ENCODE measurements at regions not wholly inside any gene's neighbourhood (a gene's known extent, or its start where the extent isn't known, plus 50 kb on each side); places are given as distances from the start of the nearest gene placed in this dataset.

DNA sequence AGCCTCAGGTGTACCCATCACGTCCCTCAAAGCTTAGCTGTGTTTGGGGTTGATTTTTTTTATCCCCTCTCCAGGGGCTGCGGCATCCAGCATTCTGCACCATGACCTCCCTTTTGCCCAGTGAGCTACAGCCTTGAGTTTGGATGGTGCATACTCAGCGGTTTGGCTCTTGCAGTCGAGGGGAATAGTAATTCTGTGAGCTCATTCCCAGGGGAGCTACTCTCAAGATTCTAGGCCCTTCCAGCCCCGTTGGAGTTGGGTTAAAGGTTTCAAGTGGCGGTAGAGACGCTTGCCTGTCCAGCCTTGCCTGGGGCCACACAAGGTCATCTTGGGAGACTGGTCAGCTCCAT is 102.2 kb upstream of the SPRY4 start:
- CTCF ChIA-PET (ENCODE audit: low intra/inter-chr PET ratio) = no interaction called here
- Histone ChIP-seq H2AFZ (ENCODE audit: low read depth, low read length) (no peak overlapping the region), H3K4me2 (ENCODE audit: insufficient read depth, low read length) (no peak overlapping the region), H3K27me3 (ENCODE audit: control insufficient read depth in 2 of 2, insufficient read depth in 2 of 2, low read length in 2 of 2) (0 out of 5 replicates have a peak, but pooled peaks cover 0 to 3% of the 10 kb centered on the region in 2 experiments), H3K79me2 (ENCODE audit: control insufficient read depth, insufficient read depth, low read length) (no peaks in the 10 kb centered on the region), H3K9me3 (replicated peaks; ENCODE audit: control insufficient read depth, insufficient read depth, low read depth, low read length) (no peaks in the 10 kb centered on the region), H3K36me3 (ENCODE audit: control insufficient read depth, insufficient read depth, low read length) (no peaks in the 10 kb centered on the region), H3K9ac (ENCODE audit: insufficient read depth in 1 of 2, low read depth in 2 of 2, low read length in 2 of 2) (no peak overlapping the region), H4K20me1 (replicated peaks; ENCODE audit: control insufficient read depth, insufficient read depth, low read length) (no peaks in the 10 kb centered on the region), H3K9me1 (ENCODE audit: control insufficient read depth, insufficient read depth, low read length) (no peaks in the 10 kb centered on the region), H3K27ac (ENCODE audit: extremely low read depth, low read depth, low read length) (no peak overlapping the region), H3K4me3 (no peak overlapping the region), H3K4me1 (replicated peaks in 1 of 2; ENCODE audit: control insufficient read depth in 2 of 2, insufficient read depth in 2 of 2, low read length in 2 of 2) (no peaks in the 10 kb centered on the region; a peak in 1 of 5 replicates)
- TF ChIP-seq, protein P1, sequence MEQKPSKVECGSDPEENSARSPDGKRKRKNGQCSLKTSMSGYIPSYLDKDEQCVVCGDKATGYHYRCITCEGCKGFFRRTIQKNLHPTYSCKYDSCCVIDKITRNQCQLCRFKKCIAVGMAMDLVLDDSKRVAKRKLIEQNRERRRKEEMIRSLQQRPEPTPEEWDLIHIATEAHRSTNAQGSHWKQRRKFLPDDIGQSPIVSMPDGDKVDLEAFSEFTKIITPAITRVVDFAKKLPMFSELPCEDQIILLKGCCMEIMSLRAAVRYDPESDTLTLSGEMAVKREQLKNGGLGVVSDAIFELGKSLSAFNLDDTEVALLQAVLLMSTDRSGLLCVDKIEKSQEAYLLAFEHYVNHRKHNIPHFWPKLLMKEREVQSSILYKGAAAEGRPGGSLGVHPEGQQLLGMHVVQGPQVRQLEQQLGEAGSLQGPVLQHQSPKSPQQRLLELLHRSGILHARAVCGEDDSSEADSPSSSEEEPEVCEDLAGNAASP (IDR thresholded peaks at IDR 0.05) = no peak
- TF ChIP-seq, protein P2, sequence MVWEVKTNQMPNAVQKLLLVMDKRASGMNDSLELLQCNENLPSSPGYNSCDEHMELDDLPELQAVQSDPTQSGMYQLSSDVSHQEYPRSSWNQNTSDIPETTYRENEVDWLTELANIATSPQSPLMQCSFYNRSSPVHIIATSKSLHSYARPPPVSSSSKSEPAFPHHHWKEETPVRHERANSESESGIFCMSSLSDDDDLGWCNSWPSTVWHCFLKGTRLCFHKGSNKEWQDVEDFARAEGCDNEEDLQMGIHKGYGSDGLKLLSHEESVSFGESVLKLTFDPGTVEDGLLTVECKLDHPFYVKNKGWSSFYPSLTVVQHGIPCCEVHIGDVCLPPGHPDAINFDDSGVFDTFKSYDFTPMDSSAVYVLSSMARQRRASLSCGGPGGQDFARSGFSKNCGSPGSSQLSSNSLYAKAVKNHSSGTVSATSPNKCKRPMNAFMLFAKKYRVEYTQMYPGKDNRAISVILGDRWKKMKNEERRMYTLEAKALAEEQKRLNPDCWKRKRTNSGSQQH (CRISPR knock-in tag; IDR thresholded peaks at IDR 0.05) = no peak
- TF ChIP-seq ZNF24 (IDR thresholded peaks at IDR 0.05) = no peak
- TF ChIP-seq KLF16 (IDR thresholded peaks at IDR 0.05) = no peak
- no peak for TF ChIP-seq ZNF23 (CRISPR knock-in tag; IDR thresholded peaks at IDR 0.05)
- no peak for TF ChIP-seq ZNF77 (CRISPR knock-in tag; IDR thresholded peaks at IDR 0.05)
- TF ChIP-seq ZC3H8 (IDR thresholded peaks at IDR 0.05) = no peak
- TF ChIP-seq GTF2E2 (tag; IDR thresholded peaks at IDR 0.05) = no peak
- TF ChIP-seq SMAD4 (CRISPR knock-in tag; conservative IDR thresholded peaks at IDR 0.05) = no peak
- no peak for TF ChIP-seq GABPB1 (CRISPR knock-in tag; IDR thresholded peaks at IDR 0.05)
- no peak for TF ChIP-seq TCF7L2 (IDR thresholded peaks at IDR 0.05; ENCODE audit: low read depth, low read length)
- TF ChIP-seq POLR2H (tag; IDR thresholded peaks at IDR 0.05; ENCODE audit: low read depth) = no peak
- in situ Hi-C loops (cut with MboI) = no loop called here
- no peak for DNase-seq (ENCODE audit: extremely low read depth in 1 of 4, low spot score in 3 of 4)
- no peak for FAIRE-seq
- WGBS (ENCODE audit: insufficient coverage, low coverage, missing lambda C conversion rate) = 49% methylated on average over 7 of the region's 7 CpGs
- no peak for ATAC-seq
- intact Hi-C loops (cut with micrococcal nuclease) = no loop called here
- no TSS peak for BruUV-seq (replicated peaks)
- POLR2A ChIA-PET = no interaction called here

Measured in K562 (cell line).